AG09309 (cell line): ENCODE measurements at regions not wholly inside any gene's neighbourhood (a gene's known extent, or its start where the extent isn't known, plus 50 kb on each side); places are given as distances from the start of the nearest gene placed in this dataset.

Source experiments
- DNase-seq: peaks from one replicate; pipeline ENCODE4 v3.0.0-alpha.2; 2010; ENCODE audit warnings: low read depth
- H3K4me3 ChIP-seq: 2 replicates; pipeline ENCODE4 v1.5.1; 2011; ENCODE audit warnings: mild to moderate bottlenecking, low read depth, low read length, moderate library complexity; ENCODE audit not compliant: control insufficient read depth
- TF ChIP-seq, protein P1 (sequence below): IDR thresholded peaks from 2 replicates; pipeline ENCODE4 v1.5.1; 2011; ENCODE audit warnings: mild to moderate bottlenecking, low read depth, low read length, inconsistent platforms; ENCODE audit not compliant: insufficient read depth, control insufficient read depth; ENCODE audit errors: missing control alignments

DNA sequence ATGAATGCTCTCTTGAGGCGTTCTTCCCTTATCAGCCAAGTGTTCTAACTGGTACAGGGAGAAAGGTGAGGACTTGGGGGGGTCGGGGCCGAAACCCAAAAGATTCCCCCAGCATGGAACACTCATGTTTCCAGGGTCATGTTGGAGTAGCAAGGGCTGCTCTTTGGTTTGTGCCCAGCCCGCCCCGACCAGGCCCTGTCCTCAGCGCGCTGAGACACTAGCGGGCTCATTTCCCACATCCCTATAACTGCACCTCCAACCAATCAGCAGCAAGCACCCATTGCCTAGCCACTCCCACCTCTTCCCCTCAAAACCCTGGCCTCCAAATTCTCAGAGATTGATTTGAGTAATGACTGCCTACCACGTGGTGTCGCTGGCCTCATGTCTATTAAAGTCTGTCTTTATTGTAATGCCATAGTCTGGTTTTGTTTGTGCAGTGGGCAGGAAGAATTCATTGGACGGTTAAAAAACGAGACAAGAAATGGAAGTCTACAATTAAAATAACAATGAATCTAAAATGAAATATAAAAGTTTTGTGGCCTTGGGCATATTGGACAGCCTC lies 1928.4 kb downstream of the STIM2 start:
- no peak for DNase-seq
- no peak overlapping the region for H3K4me3 ChIP-seq
- TF ChIP-seq, protein P1, sequence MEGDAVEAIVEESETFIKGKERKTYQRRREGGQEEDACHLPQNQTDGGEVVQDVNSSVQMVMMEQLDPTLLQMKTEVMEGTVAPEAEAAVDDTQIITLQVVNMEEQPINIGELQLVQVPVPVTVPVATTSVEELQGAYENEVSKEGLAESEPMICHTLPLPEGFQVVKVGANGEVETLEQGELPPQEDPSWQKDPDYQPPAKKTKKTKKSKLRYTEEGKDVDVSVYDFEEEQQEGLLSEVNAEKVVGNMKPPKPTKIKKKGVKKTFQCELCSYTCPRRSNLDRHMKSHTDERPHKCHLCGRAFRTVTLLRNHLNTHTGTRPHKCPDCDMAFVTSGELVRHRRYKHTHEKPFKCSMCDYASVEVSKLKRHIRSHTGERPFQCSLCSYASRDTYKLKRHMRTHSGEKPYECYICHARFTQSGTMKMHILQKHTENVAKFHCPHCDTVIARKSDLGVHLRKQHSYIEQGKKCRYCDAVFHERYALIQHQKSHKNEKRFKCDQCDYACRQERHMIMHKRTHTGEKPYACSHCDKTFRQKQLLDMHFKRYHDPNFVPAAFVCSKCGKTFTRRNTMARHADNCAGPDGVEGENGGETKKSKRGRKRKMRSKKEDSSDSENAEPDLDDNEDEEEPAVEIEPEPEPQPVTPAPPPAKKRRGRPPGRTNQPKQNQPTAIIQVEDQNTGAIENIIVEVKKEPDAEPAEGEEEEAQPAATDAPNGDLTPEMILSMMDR, result no peak

DNA sequence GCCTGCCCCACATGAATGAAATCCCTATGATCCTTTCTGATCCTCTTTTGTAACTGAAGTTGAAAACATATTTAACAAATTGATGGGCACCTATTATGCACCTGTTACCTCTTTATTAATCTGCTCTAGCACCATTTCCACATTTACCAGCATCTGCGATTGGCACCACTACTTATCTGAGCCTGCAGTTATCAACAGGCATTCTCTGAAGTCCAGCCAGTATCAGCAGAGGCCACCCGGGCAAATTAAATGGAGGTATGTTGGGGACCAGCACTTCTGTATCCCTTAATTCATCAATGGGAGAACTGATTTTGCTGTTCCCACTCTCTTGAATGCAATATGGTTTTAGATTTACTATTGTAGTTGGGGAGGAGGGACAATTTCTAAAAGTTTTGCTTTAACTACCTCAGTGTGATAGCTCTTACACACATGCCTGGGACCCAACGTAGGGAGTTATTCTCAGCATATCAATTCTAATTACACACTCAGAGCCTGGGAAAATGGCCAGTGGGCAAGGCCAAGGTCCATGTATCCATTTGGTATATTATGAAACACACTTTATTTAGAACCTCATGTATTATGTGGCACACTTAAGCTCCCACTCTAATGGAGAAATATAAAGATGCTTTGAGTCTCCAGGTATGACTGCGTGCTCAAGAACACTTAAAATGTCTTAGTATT lies 1927.1 kb upstream of the PCDH7 start:
- H3K4me3 ChIP-seq, result no peak overlapping the region
- DNase-seq, result no peak
- TF ChIP-seq, protein P1, result no peak

DNA sequence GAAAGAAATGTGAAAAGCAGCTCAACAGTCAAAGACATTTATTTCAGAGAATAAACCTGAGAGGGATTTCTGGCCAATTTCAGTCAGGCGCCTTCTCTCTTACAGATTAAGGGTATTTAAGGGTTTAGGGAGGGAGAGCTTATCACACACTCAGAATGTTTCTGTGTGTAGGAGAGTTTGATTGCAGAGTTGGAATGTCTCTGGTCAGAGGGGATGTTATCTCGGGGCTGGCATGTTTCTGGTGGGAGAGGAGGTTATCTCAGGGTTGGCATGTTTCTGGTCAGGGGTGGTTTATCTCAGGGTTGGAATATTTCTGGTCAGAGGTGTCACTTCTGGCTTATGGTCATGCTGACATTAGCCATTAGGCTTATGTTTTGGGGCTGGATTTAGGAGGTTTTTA lies 1920.5 kb upstream of the PCDH7 start:
- TF ChIP-seq, protein P1, result no peak
- H3K4me3 ChIP-seq, result no peak overlapping the region
- DNase-seq, result no peak

DNA sequence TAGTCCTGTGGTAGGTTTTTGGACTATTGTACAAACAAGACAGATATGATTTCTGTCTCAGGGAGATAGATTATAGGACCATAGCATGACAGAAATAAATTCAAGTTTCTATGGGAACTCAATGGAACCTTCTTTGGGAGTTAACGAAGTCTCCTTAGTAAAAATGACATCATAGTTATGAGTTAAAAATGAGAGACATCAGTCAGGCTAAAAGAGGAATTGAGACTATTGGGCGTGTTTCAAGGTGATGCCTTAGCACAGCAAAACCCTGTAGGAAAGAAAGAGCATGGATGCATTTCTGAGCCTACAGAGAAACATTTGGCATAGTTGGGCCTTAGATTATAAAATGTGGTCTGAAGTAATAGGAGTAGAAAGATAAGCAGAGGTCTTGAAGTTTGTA lies 1909.1 kb upstream of the PCDH7 start:
- no peak for DNase-seq
- H3K4me3 ChIP-seq, result no peak overlapping the region
- TF ChIP-seq, protein P1, result no peak

DNA sequence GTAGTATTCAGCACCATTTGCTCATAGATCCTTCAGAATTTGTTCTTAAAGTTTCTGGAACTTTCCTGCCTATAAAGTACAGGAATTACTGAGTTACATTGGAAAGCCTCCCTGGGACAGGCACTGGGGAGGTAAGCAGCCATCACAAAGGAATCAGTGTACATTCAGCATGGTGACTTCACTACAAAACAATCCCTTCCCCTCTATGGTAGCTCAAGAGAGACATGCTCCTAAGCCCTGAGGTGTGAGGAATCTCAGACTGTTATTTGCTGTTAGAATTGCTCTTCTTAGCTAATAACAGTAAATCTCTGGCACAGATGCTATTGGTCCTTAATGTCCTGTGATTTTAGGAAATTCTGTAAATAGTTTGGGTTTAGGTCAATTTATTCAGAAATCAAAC lies 1898.0 kb upstream of the PCDH7 start:
- TF ChIP-seq, protein P1, result no peak
- H3K4me3 ChIP-seq, result no peak overlapping the region
- no peak for DNase-seq

DNA sequence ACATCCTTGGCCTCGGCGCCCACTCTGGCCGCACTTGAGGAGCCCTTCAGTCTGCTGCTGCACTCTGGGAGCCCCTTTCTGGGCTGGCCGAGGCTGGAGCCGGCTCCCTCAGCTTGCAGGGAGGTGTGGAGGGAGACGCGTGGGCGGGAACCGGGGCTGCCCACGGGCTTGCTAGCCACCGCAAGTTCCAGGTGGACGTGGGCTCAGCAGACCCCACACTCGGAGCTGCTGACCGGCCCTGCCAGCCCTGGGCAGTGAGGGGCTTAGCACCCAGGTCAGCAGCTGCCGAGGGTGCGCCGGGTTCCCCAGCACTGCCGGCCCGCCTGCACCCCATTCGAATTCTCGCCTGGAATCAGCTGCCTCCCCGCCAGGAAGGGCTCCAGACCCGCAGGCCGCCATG lies 1892.3 kb upstream of the PCDH7 start:
- no peak overlapping the region for H3K4me3 ChIP-seq
- no peak for DNase-seq
- TF ChIP-seq, protein P1, result no peak
